ENCODE measurements at regions not wholly inside any gene's neighbourhood (a gene's known extent, or its start where the extent isn't known, plus 50 kb on each side); places are given as distances from the start of the nearest gene placed in this dataset.

DNA sequence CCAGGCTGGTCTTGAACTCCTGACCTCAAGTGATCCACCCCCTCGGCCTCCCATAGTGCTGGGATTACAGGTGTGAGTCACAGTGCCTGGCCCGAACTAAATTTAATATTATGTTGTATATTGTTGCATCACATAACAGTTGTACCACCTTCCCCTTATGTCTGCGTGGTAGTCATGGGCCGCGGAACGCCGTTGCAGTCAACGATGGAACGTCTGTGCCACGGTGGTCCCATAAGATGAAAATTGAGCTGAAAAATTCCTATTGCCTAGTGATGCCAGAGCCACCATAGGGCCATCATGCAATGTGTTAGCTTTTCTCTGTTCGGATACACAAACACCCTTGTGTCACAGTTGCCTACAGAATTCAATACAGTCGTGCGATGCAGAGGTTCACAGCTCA, 236.1 kb downstream of the TEX29 start:
- TF ChIP-seq POLR2A (IDR thresholded peaks at IDR 0.05) (no peak), POLR2AphosphoS5 (IDR thresholded peaks at IDR 0.05) (no peak)
- TF ChIP-seq, protein P1, sequence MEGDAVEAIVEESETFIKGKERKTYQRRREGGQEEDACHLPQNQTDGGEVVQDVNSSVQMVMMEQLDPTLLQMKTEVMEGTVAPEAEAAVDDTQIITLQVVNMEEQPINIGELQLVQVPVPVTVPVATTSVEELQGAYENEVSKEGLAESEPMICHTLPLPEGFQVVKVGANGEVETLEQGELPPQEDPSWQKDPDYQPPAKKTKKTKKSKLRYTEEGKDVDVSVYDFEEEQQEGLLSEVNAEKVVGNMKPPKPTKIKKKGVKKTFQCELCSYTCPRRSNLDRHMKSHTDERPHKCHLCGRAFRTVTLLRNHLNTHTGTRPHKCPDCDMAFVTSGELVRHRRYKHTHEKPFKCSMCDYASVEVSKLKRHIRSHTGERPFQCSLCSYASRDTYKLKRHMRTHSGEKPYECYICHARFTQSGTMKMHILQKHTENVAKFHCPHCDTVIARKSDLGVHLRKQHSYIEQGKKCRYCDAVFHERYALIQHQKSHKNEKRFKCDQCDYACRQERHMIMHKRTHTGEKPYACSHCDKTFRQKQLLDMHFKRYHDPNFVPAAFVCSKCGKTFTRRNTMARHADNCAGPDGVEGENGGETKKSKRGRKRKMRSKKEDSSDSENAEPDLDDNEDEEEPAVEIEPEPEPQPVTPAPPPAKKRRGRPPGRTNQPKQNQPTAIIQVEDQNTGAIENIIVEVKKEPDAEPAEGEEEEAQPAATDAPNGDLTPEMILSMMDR (IDR thresholded peaks at IDR 0.05 in 8 of 11, conservative IDR thresholded peaks at IDR 0.05 in 3 of 11) = no peak

Measured in spleen (tissue), 7 donors.